Calu3 (cell line): ENCODE measurements at regions not wholly inside any gene's neighbourhood (a gene's known extent, or its start where the extent isn't known, plus 50 kb on each side); places are given as distances from the start of the nearest gene placed in this dataset.

ENCODE experiments used
- BruUV-seq: library from RNA; stranded (reverse); fragments of 400-500 nt; replicated peaks from 2 replicates; lab custom pipeline; 2021; lab: Mats Ljungman, UMichigan
- CTCF ChIA-PET: fragments of 300-600 bp; sonication (Branson Sonifier 250); formaldehyde crosslinking; loops from one replicate; lab custom pipeline; 2022; ENCODE audit warnings: antibody characterized with exemption; lab: Charles Lee
- DNase-seq: peaks from one replicate; pipeline ENCODE4 v3.0.0; 2022
- H3K27ac Mint-ChIP-seq: one replicate; pipeline ENCODE4 v1.8.0; 2022; ENCODE audit warnings: mixed read lengths; ENCODE audit not compliant: unreplicated experiment
- H3K27me3 Mint-ChIP-seq: one replicate; pipeline ENCODE4 v1.8.0; 2022; ENCODE audit warnings: mixed read lengths; ENCODE audit not compliant: unreplicated experiment
- H3K36me3 Mint-ChIP-seq: one replicate; pipeline ENCODE4 v1.8.0; 2022; ENCODE audit warnings: mild to moderate bottlenecking, moderate library complexity, mixed read lengths; ENCODE audit not compliant: insufficient read depth, unreplicated experiment
- H3K4me1 Mint-ChIP-seq: one replicate; pipeline ENCODE4 v1.8.0; 2022; ENCODE audit warnings: mild to moderate bottlenecking, low read depth, mixed read lengths; ENCODE audit not compliant: unreplicated experiment
- H3K4me3 Mint-ChIP-seq: one replicate; pipeline ENCODE4 v1.8.0; 2022; ENCODE audit warnings: mild to moderate bottlenecking, low read depth, moderate library complexity, mixed read lengths; ENCODE audit not compliant: unreplicated experiment
- H3K9me3 Mint-ChIP-seq: one replicate; pipeline ENCODE4 v1.8.0; 2022; ENCODE audit warnings: low read depth, mixed read lengths; ENCODE audit not compliant: unreplicated experiment
- intact Hi-C: fragments of 100-400 bp; cut with micrococcal nuclease; formaldehyde crosslinking; loops from one replicate; pipeline ENCODE4 v1.10.0; 2022; ENCODE audit not compliant: unreplicated experiment
- TF ChIP-seq, protein P1 (sequence below): fragments of 200-600 bp; IDR thresholded peaks from one replicate; pipeline ENCODE4 v1.8.0; 2022; ENCODE audit warnings: antibody characterized with exemption; ENCODE audit not compliant: unreplicated experiment

DNA sequence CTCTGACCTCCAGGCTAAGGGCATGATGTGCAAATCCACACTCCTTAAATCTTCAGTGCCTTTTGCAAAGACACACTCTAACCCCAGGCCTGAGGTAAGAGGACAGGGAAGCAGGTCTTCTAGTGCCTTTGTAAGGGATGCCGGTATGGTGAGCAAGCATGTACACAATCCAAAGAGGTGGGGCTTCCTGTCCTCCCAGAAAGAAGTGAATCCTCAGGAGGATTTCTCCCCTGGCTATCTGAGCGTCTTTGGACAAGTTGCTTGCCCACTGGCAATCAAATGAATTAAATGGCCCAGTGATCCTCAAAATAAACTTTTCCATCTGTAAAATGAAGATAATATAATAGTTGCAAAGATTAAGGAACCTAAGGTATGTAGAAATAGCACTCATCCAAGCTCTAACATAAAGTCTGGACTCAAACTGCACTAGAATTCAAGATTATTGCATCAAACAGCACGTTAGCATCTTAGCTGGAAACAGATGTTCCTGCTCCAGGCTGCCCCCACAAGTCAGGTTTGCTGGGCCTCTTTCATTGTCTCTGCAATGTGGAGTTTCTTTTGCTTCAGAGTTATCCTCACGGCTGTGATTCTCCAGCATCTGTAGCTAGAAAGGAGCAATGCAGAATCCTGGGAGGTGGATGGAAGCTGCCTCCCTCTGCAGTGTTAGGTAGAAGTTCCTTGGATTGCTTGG lies 249.6 kb downstream of the TSHZ3 start:
- DNase-seq = no peak
- Mint-ChIP-seq H3K4me1 (no peaks in the 10 kb centered on the region), H3K4me3 (no peak overlapping the region), H3K36me3 (no peaks in the 10 kb centered on the region), H3K9me3 (peaks cover 15% of the 10 kb centered on the region), H3K27ac (no peak overlapping the region), H3K27me3 (no peaks in the 10 kb centered on the region)
- CTCF ChIA-PET = no interaction called here
- TF ChIP-seq, protein P1, sequence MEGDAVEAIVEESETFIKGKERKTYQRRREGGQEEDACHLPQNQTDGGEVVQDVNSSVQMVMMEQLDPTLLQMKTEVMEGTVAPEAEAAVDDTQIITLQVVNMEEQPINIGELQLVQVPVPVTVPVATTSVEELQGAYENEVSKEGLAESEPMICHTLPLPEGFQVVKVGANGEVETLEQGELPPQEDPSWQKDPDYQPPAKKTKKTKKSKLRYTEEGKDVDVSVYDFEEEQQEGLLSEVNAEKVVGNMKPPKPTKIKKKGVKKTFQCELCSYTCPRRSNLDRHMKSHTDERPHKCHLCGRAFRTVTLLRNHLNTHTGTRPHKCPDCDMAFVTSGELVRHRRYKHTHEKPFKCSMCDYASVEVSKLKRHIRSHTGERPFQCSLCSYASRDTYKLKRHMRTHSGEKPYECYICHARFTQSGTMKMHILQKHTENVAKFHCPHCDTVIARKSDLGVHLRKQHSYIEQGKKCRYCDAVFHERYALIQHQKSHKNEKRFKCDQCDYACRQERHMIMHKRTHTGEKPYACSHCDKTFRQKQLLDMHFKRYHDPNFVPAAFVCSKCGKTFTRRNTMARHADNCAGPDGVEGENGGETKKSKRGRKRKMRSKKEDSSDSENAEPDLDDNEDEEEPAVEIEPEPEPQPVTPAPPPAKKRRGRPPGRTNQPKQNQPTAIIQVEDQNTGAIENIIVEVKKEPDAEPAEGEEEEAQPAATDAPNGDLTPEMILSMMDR = no peak
- intact Hi-C loops = no loop called here
- no TSS peak for BruUV-seq

DNA sequence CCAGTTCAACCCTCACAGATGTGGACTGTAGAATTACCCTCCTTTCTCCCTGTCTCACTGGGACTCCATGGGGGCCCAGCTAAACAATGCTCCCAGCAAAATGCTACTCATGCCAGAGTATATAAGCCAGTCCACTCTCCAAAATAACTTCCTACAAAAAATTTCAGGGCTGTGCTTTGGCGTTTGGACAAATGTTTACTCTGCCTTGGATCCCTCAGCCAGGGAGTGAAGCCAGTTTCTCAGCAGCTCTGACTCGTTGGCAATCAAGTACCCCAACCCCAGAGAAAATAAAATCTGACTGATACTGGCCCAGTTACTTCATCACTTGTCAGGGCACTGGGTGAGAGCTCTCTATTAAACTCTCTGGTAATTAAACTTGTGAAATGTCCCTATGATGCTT lies 250.4 kb downstream of the TSHZ3 start:
- Mint-ChIP-seq H3K4me3 (no peak overlapping the region), H3K9me3 (peaks cover 13% of the 10 kb centered on the region), H3K27ac (no peak overlapping the region), H3K4me1 (no peaks in the 10 kb centered on the region), H3K27me3 (no peaks in the 10 kb centered on the region), H3K36me3 (no peaks in the 10 kb centered on the region)
- no TSS peak for BruUV-seq
- TF ChIP-seq, protein P1 = no peak
- CTCF ChIA-PET = no interaction called here
- intact Hi-C loops = no loop called here
- no peak for DNase-seq

DNA sequence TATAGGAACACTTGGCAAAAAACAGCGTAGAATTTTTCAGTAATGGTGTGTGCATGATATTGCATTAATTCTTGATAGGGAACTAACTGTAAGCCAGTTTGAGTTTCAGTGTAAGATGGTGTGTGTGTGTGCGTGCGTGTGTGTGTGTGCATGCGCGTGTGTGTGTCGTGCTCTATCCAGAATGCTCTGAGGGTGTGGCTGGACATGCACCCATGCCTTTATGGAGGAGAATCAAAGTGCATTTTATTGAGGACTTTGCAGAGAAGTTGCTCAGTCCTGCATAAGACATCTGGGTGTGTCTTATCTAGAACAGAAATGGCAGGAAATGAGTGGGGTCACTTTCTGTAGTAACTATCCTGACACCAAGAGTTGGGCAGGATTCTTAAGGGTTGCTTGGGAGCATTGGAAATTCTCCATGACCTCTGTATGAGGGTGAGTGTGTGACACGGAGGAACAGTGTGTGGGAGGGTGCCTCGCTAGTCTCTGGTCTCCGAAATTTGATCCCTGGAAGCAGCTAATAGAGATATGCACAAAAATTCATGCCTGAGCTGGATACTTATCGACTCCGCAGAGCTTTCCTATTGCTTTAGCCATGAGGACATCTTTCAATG lies 252.2 kb downstream of the TSHZ3 start:
- intact Hi-C loops = no loop called here
- TF ChIP-seq, protein P1 = no peak
- H3K9me3 Mint-ChIP-seq = peaks cover 16% of the 10 kb centered on the region

DNA sequence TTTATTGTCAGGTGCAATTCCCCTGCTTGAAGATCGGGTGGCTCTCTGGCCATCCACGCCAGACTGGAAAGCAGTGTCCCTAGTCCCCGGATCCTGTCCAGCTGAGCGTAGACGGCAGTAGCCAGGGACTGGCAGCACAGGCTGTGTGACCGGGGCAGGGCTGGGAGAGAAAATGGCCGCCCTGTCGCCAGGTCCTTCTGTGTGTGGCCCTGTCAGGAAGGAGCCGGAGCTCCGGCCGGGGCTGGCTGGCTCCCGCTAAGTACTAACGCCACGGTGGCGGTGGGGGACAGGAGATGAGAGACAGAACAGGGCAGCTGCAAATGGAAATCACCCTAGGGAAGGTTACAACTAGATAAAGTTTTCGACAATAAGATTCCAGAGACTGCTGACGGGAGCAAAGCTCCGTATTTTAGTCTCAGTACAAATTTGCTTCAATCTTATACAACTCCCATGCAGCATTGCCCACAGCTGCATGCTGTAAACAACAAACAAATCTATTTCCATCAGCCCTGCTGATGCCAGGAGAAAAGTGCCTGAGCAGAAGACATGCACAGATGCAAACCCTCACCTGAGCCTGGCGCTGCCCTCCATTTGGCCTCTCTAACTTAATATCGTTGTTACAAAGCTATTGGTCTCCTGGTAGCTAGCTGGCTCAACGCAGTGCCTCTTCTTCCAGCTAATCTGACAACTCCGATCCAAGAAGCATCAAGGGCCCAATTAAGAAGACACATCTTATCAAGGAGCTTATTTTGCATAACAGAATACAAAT lies 253.0 kb downstream of the TSHZ3 start:
- Mint-ChIP-seq H3K9me3 (peaks cover 16% of the 10 kb centered on the region), H3K4me1 (no peaks in the 10 kb centered on the region), H3K27me3 (no peaks in the 10 kb centered on the region), H3K4me3 (no peak overlapping the region), H3K27ac (no peak overlapping the region), H3K36me3 (no peaks in the 10 kb centered on the region)
- no peak for DNase-seq
- intact Hi-C loops = no loop called here
- BruUV-seq = no TSS peak
- TF ChIP-seq, protein P1 = no peak
- CTCF ChIA-PET = no interaction called here

More for the DNA sequence above, 252.2 kb downstream of the TSHZ3 start:
- Mint-ChIP-seq H3K27ac (no peak overlapping the region), H3K36me3 (no peaks in the 10 kb centered on the region), H3K4me3 (no peak overlapping the region), H3K4me1 (no peaks in the 10 kb centered on the region), H3K27me3 (no peaks in the 10 kb centered on the region)
- BruUV-seq = no TSS peak
- CTCF ChIA-PET = interaction anchor here (0.6 kb wide), 1 partner anchor 55 kb away, joined by 3 read pairs; no protein-coding TSS in a partner anchor
- no peak for DNase-seq
